HG03457 (cell line): ENCODE measurements at regions not wholly inside any gene's neighbourhood (a gene's known extent, or its start where the extent isn't known, plus 50 kb on each side); places are given as distances from the start of the nearest gene placed in this dataset.

Source experiments
- ATAC-seq: cut with Tn5 transposase; IDR thresholded peaks from one replicate; pipeline ENCODE4 v1.9.1; 2021; ENCODE audit warnings: moderate number of reproducible peaks; ENCODE audit not compliant: unreplicated experiment

DNA sequence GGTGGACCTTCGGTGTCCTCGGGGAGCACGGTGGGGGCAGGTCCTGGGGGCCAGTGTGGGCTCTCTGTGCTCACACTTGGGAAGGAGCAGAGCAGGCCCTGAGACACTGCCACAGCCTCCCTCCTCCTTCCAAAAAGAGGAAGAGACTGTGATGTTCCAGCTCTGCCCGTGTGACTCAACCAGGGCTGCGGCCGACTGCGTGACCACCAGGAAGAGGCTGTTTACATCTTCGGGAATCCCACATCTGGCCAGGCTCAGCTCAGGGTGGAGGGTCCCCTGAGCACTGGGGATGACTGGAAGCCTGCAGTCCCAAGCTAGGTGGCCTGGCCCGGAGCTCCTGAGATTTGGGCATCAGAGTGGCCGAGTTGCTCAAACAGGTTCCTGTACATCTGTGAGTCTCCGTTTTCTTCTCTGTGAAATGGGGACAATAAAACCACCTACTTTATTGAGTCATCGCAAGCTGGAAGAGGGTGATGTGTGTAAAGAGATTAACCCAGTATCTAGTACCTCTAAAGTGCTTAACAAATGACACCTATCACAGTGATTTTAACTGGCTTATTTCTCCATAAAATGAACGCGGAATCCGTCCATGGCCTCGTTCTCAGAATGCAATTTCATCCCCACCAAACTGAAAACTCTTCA lies 242.1 kb downstream of the DLL1 start:
- ATAC-seq: no peak

DNA sequence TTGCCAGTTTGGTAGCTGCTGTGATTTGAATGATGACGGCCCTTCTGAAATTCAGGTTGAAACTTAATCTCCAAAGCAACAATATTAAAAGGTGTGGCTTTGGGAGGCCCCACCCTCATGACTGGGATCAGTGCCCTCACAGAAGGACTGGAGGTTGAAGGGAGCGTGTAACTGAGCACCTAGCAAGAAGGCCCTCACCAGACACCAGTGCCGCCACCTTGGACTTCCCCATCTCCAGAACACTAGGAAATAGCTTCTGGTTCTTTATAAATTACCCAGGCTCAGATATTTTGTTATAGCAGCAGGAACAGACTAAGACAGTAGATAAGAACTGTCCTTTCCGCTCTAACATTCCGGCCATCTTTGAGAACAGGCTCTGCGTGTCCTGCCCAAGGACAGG lies 243.1 kb downstream of the DLL1 start:
- ATAC-seq: no peak

DNA sequence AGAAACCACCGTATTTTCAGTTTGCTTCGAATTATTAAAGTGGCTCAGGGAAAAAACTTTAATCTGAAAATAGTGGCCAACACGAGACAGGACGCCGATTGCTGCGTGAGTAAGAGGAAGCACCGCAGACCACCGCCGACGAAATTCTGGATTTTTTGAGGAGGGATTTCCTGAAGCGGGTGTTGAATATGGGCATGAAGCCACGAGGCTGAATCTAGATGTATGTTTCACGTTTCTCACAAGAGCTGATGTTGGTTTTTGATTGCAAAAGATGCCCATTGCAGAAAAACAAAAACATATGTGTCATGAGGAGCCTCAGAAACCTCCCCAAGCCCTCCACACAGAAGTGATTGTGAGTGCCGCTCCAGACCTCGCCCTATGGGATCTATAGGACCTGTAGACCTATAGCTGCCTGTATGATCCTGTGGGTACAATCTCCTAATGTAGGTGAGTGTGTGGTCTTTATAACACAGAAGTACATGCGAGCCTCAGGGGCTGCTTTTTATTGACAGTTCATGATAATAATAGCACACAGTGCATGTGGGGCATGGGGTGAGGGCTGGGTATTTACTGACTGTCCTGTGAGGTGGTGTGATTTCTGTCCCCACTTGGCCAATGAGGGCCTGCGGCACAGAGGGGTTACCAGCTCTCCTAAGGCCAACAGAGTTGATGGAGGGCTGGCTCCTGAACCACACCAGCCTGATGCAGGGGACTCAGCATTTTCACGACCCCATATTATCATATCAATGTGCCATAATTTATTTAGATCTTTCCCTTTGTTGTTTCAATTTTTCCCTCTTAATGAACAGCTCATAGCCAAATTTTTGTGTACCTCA lies 243.9 kb downstream of the DLL1 start:
- no peak for ATAC-seq

DNA sequence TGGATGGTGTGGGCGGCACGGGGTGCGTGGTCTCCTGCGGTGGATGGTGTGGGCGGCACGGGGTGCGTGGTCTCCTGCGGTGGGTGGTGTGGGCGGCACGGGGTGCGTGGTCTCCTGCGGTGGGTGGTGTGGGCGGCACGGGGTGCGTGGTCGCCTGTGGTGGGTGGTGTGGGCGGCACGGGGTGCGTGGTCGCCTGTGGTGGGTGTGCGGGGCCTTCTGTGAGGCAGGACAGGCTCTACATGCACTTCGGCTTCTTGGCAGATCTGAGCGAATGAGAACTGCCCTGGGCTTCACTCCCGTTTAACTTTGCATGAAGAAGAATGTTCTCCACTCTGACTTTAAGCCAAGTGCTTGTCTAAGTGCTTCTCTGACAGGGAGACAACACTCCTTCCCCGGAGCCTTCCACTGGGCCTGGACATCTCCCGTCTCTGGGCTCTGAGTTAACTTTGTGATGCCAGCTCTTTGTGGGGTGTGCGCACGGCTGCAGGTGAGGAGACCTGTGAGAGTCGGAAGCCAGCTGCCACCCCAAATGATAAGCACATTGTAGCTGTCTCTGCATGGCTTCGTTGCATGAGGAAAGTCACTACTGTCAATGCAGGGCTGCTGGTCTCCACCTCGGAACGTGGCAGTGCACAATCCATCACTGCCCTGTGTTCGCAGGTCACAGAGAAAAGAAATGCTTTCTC lies 244.8 kb downstream of the DLL1 start:
- no peak for ATAC-seq

DNA sequence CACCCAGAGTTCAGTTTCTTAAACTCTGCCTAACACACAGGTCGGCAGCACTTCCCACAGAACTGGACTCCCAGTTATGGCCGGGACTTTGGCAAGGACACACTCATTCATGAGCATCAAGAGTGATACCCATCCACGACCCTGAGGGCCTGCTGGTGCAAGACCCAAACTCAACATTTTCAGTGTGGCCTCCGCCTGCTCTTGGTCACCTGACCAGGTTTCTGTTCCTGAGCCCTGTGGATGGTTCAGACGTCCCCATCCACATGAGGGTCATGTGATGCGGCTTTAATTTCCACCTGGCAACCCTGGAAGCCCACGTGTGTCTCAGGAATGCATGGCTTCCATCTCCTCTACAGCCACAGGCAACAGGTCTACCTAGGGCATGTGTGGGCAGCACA lies 245.3 kb downstream of the DLL1 start:
- no peak for ATAC-seq

DNA sequence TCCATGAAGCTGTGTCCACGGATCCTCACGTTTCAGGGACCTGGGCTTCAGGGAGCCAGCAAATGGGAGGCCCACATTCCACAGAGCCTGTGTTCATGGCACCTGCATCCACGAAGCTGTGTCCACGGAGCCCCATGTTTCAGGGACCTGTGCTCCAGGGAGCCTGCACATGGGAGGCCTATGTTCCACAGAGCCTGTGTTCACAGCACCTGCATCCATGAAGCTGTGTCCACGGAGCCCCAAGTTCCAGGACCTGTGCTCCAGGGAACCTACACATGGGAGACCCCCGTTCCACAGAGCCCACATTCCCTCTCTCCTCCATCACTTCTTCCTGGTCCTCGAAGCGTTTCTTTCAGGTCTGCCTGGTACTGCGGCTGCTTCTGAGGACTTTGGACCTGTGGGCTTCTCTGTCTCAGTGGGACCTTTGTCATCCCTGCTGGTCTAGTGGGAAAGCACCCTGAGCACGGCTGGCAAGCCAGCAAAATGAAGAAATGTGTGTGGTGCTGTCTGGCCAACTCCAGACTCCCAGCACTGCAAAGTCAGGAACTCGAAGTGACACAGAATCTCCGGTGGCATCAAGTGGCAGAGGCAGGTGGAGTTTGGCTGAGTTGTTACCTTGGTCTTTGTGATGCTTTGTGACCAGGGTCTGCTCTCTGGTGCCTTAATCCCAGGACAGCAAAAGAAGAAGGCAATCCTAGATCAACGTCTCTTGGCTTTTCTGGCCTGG lies 245.9 kb downstream of the DLL1 start:
- no peak for ATAC-seq

DNA sequence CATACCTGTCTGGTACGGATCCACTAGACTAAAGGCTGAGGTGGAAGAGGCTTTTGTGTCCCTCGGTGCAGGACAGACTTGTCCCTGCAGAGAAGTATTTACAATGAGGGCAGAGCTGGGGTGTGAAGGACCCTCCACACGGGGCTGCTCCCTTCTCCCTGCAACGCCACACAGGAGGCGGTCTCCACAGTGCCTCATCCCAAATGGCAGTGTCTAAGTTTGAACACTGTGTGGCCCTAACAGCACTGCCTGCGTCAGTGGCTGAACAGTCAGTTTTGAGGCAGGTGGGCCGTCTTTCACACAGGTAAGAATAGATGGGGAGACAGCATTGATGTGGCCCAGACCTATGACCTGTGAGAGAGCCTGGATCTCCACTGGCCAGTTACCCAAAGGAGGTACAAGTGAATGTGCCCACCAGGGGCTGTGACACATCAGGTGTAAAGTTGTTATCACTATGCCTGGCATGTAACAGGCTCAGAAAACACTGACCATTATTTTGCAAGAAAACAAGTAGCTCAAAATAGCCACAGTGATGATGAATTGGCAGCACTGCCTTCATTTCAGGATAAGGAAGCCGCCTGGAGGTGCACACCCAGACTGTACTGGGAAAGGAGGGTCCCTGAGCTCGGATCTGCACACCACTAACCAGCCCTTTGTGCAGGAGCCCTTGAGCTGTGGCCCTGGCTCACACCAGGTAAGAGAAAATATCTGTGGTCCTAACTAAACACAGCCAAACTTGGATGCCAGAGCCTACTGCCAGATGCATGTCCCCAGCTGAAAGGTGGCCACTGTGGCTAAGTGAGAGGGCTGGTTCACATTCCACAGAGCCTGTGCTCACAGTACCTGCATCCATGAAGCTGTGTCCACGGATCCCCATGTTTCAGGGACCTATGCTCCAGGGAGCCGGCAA lies 246.7 kb downstream of the DLL1 start:
- no peak for ATAC-seq

DNA sequence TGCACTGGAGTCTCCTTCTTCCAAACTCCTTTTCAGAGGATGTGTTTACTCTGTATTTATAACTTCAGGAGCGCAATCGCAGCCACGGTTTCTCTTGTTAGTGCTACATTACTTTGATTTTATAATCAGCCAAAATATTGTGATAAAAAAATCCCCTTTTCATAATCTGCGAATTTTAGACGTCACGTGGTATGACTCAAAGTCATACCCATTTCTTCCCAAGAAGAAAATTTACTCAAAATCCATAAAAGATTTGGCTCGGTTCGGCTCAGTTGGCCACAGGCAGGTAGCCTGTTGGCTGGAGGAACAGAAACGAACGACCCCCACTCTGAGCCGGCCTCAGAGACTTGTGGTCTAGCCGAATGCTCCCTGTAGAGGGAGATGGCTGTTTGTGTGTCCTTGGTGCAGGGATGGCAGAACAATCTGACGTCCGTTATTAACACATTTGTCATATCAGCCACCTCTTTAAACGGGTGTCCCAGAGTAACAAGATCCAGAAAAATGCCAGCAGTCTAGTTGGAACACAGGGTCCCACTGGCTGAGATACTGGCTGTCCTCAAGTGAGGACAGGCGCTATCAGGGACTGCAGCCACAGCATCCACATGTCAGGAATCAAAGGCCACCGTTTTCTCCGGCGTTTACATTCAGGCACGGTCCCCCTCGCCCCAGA lies 247.6 kb downstream of the DLL1 start:
- no peak for ATAC-seq

DNA sequence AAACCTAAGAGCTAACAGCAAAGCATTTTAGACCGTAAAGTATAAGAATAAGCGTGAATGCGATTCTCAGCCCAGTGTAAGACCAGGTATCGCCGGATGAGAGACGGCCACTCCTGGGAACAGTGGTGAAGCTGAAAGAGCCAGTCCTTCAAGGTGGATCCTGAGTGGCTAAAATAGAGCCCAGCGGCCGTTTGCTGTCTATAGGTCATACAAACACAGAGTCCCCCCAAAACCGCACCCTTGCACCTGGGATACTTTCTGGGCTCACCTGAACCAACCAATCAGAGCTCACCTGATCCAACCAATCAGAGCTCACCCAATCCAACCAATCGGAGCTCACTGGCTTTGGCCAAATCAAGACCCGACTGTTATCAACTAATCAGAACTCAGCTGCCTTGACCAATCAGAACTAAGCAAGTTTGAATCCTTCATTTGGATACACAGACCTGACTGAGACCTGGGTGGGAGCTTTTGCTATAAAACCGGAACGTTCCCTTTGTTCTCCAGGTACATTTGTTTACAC lies 248.2 kb downstream of the DLL1 start:
- ATAC-seq: no peak

DNA sequence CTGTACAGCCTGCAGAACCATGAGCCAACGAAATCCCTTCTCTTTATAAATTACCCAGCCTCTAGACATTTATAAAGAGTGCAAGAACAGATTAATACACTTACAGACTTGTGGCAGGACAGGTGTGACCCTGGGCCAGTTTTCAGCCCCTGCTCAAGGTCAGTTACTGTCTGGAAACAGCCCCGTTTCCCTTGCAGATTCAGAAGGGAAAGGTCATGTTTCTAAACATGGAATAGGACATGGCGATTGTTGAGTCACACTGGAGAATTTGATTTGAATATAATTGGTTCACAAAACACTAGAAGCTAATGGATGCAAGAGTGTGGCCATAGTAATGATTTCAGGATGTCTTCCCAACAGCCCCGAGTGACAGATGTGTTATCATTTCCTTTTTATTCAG lies 248.8 kb downstream of the DLL1 start:
- ATAC-seq: no peak

DNA sequence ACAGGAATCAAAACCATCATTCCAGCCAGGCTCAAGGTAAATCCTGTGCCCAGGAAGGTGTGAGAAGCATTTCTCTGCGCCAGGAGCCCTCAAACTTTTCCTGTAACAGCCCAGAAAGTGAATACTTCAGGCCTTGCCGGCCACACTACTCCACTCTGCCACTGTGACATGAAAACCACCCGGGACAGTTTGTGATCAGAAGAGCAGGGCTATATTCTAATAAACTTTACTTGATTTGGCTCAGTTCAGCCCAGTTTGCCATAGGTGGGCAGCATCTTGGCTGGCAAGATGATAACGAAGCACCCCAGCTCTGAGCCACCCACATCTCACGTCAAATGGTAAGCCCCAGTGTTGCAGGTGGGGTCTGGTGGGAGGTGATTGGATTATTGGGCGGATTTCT lies 249.4 kb downstream of the DLL1 start:
- ATAC-seq: no peak

DNA sequence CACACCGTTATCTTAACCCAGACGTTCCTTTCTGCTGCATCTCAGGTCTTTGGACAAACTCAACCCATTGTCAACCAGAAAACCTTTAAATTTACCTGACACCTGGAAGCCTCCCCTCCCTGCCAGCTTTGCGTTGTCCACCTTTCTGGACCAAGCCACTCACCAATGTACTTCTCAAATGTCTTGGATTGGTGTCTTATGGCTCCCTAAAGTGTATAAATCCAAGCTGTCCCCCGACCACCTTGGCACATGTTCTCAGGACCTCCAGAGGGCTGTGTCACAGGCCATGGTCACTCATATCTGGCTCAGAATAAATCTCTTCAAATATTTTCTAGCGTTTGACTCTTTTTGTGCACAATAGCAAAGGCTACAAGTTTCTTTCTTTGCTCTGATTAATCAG lies 250.0 kb downstream of the DLL1 start:
- no peak for ATAC-seq

DNA sequence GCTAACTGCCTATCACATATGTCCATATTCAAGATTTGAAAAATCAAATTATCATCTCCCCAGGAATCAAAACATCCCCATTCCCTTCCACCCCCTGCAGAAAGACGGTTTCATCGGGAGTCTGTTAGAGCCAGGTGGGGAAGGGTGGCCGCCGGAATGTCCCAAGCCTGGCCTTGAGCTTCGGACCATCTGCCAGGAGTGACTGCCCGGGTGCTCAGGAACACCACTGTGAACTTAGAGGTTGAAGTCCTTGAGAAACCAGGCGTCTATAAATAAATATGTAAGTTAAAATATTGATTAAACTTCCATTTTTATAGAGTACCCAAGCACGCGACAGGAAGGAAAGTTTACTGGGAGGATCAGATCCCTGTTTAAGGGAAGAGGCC lies 250.8 kb downstream of the DLL1 start:
- no peak for ATAC-seq

DNA sequence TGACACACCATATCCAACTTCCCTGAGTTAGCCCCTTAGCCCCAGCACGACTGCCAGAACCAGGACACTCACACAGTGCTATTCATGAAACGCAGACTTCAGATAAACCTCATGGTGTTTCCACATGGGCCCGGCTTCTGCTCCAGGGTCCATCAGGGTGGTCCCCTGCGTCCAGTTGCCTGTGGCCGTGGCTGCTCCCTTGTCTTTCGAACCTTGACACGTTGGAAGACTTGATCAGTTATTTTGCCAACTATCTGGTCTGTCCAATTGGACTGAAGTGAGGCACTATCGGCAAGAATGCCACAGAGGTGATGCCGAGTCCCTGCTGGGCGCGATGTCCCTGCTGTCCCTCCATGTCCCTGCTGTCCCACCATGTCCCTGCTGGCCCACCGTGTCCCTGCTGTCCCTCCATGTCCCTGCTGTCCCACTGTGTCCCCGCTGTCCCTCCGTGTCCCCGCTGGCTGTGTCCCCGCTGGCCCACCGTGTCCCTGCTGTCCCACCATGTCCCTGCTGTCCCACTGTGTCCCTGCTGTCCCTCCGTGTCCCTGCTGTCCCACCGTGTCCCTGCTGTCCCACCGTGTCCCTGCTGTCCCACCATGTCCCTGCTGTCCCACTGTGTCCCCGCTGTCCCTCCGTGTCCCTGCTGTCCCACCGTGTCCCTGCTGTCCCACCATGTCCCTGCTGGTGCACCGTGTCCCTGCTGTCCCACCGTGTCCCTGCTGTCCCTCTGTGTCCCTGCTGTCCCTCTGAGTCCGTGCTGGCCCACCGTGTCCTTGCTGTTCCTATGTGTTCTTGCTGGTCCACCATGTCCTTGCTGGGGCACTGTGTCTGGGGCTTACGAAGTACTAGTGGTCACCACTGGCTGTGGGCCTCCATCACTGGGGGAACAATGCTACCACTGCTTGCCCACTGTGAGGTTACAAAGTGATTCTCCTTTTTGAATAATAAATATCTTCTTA lies 251.4 kb downstream of the DLL1 start:
- ATAC-seq: no peak

DNA sequence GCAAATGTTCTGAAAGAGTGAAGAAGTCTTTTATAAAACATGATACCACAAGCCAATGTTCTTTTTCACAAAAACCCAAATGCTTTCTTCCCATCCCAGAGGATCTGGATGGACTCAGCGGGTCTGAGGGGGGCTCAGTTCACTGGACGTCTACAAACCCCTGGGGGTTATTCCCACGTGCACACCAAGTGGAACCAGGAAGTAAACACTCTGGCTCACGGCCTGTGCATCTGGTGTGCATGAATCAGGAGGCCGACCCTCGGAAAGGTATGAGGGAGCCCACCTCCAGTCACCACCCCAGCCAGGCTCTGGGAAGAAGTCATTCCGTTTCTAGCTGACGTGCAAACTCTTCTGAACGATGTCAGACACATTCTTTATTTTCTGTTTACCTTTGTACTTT lies 252.2 kb downstream of the DLL1 start:
- no peak for ATAC-seq

DNA sequence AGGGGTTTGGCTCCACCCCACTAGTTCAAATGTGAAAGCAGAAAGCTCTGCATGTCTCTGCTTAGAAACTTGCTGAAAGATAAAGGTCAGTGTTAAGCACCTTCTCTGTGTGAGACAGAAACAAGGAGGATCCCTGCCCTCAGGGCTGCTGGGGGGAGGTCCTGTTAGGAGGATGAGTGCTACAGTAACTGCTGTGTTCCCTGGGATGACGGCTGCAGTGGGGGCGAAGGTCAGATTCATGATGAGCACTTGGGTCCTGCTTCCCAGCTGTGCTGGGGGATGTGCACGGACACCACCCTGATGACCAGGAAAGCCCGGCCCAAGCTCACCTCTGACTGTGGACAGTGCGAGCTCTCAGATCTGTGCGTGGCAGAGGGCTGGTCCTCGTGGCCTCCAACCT lies 252.6 kb downstream of the DLL1 start:
- ATAC-seq: no peak

DNA sequence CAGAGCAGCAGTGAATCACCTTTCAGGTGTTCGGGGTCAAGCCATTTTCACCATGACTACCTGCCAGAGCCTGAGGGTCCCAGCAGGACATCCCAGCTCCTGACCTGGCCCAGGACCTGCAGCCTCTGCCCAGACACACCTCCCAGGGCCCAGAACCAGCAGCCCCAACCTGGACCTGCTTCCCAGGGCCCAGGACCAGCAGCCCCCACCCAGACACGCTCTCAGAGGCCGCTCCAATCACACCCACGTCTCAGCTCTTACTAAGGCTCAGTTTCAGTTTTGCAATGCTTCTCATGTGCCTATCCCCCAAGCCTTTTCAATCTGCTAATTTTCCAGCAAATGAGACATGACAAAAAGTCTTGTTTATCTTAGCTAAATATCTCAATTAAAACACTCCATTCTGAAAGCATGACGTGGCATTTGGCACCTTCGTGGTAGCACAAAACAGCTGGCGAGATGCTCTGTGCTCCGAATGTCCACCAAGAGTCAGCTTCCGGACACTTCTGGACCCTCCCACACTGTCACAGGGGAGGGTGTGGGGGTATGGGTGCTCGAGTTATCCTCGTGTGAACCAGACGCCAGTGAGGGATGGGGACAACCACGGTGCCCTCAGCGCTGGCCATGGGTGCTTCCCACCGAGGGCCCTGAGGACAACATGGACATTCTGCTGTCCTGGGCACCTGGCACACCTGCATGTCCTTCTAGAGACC lies 253.2 kb downstream of the DLL1 start:
- ATAC-seq: no peak

DNA sequence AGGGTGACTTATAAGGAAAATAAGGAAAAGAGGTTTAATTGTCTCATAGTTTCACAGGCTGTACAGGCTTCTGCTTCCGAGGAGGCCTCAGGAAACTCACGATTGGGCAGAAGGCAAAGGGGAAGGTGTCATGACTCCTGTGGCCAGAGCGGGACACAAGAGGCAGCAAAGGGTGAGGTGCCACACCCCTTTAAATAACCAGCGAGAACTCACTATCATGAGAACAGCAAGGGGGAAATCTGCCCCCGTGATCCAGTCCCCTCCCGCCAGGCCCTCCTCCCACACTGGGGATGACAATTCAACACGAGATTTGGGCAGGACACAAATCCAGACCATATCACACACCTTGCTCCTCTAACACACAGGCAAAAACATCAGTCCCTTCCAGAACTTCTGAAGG lies 254.0 kb downstream of the DLL1 start:
- ATAC-seq: no peak
